ENCODE measurements at regions not wholly inside any gene's neighbourhood (a gene's known extent, or its start where the extent isn't known, plus 50 kb on each side); places are given as distances from the start of the nearest gene placed in this dataset.

DNA sequence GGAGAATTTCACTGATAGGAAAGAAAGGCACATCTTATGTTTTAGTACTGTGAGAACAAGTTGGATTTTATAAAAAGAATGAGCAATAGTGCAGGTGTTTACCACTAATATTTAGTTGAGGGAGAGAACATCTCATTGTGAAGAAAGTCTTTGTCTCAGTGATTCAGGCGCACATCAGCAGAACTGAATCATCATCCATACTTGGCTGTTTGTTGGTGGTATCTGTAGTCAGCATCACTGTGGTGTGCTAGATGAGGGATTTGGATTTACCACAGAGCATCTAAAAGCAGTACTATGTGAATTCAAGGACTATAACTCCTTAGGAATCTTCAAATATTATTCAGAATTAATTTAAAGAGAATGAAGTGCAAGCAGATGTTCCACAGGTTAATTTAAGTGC is 1380.5 kb upstream of the ATXN8OS start:
- Mint-ChIP-seq H3K4me1 (no peaks in the 10 kb centered on the region), H3K4me3 (no peak overlapping the region), H3K9me3 (peaks cover 11 to 18% of the 10 kb centered on the region in 2 donors), H3K27me3 (ENCODE audit: low read depth in 2 of 2) (no peaks in the 10 kb centered on the region), H3K27ac (no peak overlapping the region), H3K36me3 (peaks cover 1% of the 10 kb centered on the region)
- H3K9me3 ChIP-seq (ENCODE audit: control insufficient read depth, insufficient read depth, low read length): peaks cover 3% of the 10 kb centered on the region
- ATAC-seq (no peak), DNase-seq (no peak)
- H3K4me3 ChIP-seq (ENCODE audit: low read length): no peak overlapping the region
- WGBS (ENCODE audit: insufficient coverage): 100% methylated on average over 1 of the region's 1 CpG
- no peaks in the 10 kb centered on the region for H3K4me1 ChIP-seq (ENCODE audit: control insufficient read depth, insufficient read depth, low read length)
- no peaks in the 10 kb centered on the region for H3K36me3 ChIP-seq (ENCODE audit: control insufficient read depth, insufficient read depth, low read length)
- intact Hi-C loops (cut with micrococcal nuclease): no loop called here
- no peak overlapping the region for H3K27ac ChIP-seq (ENCODE audit: low read length)
- TF ChIP-seq, protein P1, sequence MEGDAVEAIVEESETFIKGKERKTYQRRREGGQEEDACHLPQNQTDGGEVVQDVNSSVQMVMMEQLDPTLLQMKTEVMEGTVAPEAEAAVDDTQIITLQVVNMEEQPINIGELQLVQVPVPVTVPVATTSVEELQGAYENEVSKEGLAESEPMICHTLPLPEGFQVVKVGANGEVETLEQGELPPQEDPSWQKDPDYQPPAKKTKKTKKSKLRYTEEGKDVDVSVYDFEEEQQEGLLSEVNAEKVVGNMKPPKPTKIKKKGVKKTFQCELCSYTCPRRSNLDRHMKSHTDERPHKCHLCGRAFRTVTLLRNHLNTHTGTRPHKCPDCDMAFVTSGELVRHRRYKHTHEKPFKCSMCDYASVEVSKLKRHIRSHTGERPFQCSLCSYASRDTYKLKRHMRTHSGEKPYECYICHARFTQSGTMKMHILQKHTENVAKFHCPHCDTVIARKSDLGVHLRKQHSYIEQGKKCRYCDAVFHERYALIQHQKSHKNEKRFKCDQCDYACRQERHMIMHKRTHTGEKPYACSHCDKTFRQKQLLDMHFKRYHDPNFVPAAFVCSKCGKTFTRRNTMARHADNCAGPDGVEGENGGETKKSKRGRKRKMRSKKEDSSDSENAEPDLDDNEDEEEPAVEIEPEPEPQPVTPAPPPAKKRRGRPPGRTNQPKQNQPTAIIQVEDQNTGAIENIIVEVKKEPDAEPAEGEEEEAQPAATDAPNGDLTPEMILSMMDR (IDR thresholded peaks at IDR 0.05): no peak
- H3K27me3 ChIP-seq (ENCODE audit: control insufficient read depth, insufficient read depth, low read length): no peaks in the 10 kb centered on the region

DNA sequence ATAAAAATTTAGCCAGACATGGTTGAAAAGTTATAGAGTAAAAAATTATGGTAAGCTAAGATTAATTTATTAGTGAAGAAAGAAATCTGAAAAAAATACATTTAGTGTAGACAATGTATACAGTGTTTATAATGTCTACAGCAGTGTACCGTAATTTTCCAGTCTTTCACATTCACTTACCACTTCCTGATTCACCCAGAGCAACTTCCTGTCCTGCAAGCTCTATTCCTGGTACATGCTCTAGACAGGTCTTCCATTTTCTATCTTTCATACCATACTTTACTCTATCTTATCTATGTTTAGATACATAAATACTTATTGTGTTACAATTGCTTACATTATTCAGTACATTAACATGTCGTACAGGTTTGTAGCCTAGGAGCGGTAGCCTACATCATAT is 1387.8 kb upstream of the ATXN8OS start:
- peaks cover 3% of the 10 kb centered on the region for H3K9me3 ChIP-seq (ENCODE audit: control insufficient read depth, insufficient read depth, low read length)
- WGBS (ENCODE audit: insufficient coverage): 76% methylated on average over 2 of the region's 3 CpGs
- TF ChIP-seq, protein P1 (IDR thresholded peaks at IDR 0.05): no peak
- H3K4me1 Mint-ChIP-seq: no peaks in the 10 kb centered on the region
- no peak overlapping the region for H3K4me3 Mint-ChIP-seq
- no peaks in the 10 kb centered on the region for H3K4me1 ChIP-seq (ENCODE audit: control insufficient read depth, insufficient read depth, low read length)
- H3K9me3 Mint-ChIP-seq: peaks cover 7 to 17% of the 10 kb centered on the region in 2 donors
- H3K27me3 ChIP-seq (ENCODE audit: control insufficient read depth, insufficient read depth, low read length): no peaks in the 10 kb centered on the region
- no peak overlapping the region for H3K4me3 ChIP-seq (ENCODE audit: low read length)
- intact Hi-C loops (cut with micrococcal nuclease): no loop called here
- H3K27me3 Mint-ChIP-seq (ENCODE audit: low read depth in 2 of 2): no peaks in the 10 kb centered on the region
- H3K27ac ChIP-seq (ENCODE audit: low read length): no peak overlapping the region
- H3K36me3 Mint-ChIP-seq: peaks cover 7% of the 10 kb centered on the region
- no peak for ATAC-seq
- no peak for DNase-seq
- H3K27ac Mint-ChIP-seq: no peak overlapping the region
- no peaks in the 10 kb centered on the region for H3K36me3 ChIP-seq (ENCODE audit: control insufficient read depth, insufficient read depth, low read length)

DNA sequence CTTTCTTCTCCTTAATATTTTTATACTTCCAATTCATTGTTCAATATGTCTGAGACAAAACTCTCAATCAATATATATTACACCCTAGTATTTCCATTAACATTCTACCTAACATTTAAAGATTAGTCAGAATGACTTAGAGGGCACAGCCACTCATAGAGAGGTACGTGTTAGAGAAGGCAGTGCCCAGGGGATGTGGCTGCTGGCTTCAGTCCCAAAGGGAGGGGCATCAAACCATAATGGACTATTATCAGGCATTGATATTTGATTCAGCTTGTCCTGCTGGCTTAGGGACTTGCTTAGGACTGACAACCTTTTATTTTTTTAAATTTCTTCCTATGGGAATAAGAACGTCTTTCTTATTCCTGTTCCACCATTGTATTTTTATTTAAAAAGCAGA is 1392.0 kb upstream of the ATXN8OS start:
- DNase-seq (no peak), ATAC-seq (no peak)
- Histone ChIP-seq H3K27ac (ENCODE audit: low read length) (no peak overlapping the region), H3K4me1 (ENCODE audit: control insufficient read depth, insufficient read depth, low read length) (no peaks in the 10 kb centered on the region), H3K9me3 (ENCODE audit: control insufficient read depth, insufficient read depth, low read length) (no peaks in the 10 kb centered on the region), H3K4me3 (ENCODE audit: low read length) (no peak overlapping the region), H3K27me3 (ENCODE audit: control insufficient read depth, insufficient read depth, low read length) (no peaks in the 10 kb centered on the region), H3K36me3 (ENCODE audit: control insufficient read depth, insufficient read depth, low read length) (no peaks in the 10 kb centered on the region)
- Mint-ChIP-seq H3K9me3 (peaks cover 10 to 22% of the 10 kb centered on the region in 2 donors), H3K36me3 (peaks cover 11% of the 10 kb centered on the region), H3K4me1 (no peaks in the 10 kb centered on the region), H3K4me3 (no peak overlapping the region), H3K27ac (no peak overlapping the region), H3K27me3 (ENCODE audit: low read depth in 2 of 2) (no peaks in the 10 kb centered on the region)
- TF ChIP-seq, protein P1 (IDR thresholded peaks at IDR 0.05): no peak
- intact Hi-C loops (cut with micrococcal nuclease): no loop called here
- WGBS (ENCODE audit: insufficient coverage): 56% methylated on average over 1 of the region's 2 CpGs

DNA sequence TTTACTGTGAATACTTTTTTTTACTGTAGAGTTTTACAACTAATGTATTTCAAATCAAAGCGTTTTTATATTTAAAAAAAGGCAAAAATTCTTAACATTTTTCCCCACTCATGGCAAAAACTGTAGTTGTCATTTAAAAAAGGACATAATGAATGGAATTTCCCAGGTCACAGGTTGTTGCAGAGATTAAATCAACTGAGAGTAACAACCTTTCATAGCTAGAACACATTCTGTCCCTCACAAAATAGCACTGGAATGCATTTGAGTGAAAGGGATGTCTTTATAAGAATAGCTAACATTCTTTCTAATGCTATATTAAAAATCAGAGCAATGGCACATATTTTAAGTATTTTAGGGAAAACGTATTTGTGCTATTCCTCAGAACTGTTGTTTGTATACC is 1393.3 kb upstream of the ATXN8OS start:
- H3K27me3 Mint-ChIP-seq (ENCODE audit: low read depth in 2 of 2): no peaks in the 10 kb centered on the region
- no peaks in the 10 kb centered on the region for H3K4me1 Mint-ChIP-seq
- no peaks in the 10 kb centered on the region for H3K4me1 ChIP-seq (ENCODE audit: control insufficient read depth, insufficient read depth, low read length)
- H3K27me3 ChIP-seq (ENCODE audit: control insufficient read depth, insufficient read depth, low read length): no peaks in the 10 kb centered on the region
- TF ChIP-seq, protein P1 (IDR thresholded peaks at IDR 0.05): no peak
- DNase-seq (no peak), ATAC-seq (no peak)
- H3K27ac Mint-ChIP-seq: no peak overlapping the region
- peaks cover 8 to 18% of the 10 kb centered on the region in 2 donors for H3K9me3 Mint-ChIP-seq
- H3K27ac ChIP-seq (ENCODE audit: low read length): no peak overlapping the region
- H3K9me3 ChIP-seq (ENCODE audit: control insufficient read depth, insufficient read depth, low read length): no peaks in the 10 kb centered on the region
- H3K4me3 ChIP-seq (ENCODE audit: low read length): no peak overlapping the region
- no peaks in the 10 kb centered on the region for H3K36me3 ChIP-seq (ENCODE audit: control insufficient read depth, insufficient read depth, low read length)
- H3K36me3 Mint-ChIP-seq: peaks cover 11% of the 10 kb centered on the region
- H3K4me3 Mint-ChIP-seq: no peak overlapping the region
- WGBS (ENCODE audit: insufficient coverage): no CpG with 5 or more reads among the region's 2 CpGs
- intact Hi-C loops (cut with micrococcal nuclease): no loop called here

Measured in natural killer cell (primary cell).